GM23248 (cell line): ENCODE measurements at regions not wholly inside any gene's neighbourhood (a gene's known extent, or its start where the extent isn't known, plus 50 kb on each side); places are given as distances from the start of the nearest gene placed in this dataset.

Experiments
- EZH2 ChIP-seq: fragments of 200-600 bp; sonication (generic); IDR thresholded peaks from 2 replicates; pipeline ENCODE4 v1.6.1; 2018; ENCODE audit warnings: antibody characterized with exemption, mild to moderate bottlenecking; ENCODE audit not compliant: insufficient read depth, poor library complexity, severe bottlenecking
- EZH2phosphoT487 ChIP-seq: fragments of 200-600 bp; sonication (generic); IDR thresholded peaks from 2 replicates; pipeline ENCODE4 v1.6.1; 2018; ENCODE audit warnings: antibody characterized with exemption, moderate library complexity, mild to moderate bottlenecking, low read depth; ENCODE audit not compliant: insufficient read depth

- TF ChIP-seq EZH2phosphoT487 (no peak), EZH2 (no peak)
These were observed 472.2 kb downstream of the UTRN start for GRCh38 chr6:144757299-144757698.
